GM18511 (cell line): ENCODE measurements at regions not wholly inside any gene's neighbourhood (a gene's known extent, or its start where the extent isn't known, plus 50 kb on each side); places are given as distances from the start of the nearest gene placed in this dataset.

ENCODE experiments used
- ATAC-seq: cut with Tn5 transposase; IDR thresholded peaks from one replicate; pipeline ENCODE4 v1.9.1; 2021; ENCODE audit warnings: mild to moderate bottlenecking, moderate library complexity; ENCODE audit not compliant: unreplicated experiment

DNA sequence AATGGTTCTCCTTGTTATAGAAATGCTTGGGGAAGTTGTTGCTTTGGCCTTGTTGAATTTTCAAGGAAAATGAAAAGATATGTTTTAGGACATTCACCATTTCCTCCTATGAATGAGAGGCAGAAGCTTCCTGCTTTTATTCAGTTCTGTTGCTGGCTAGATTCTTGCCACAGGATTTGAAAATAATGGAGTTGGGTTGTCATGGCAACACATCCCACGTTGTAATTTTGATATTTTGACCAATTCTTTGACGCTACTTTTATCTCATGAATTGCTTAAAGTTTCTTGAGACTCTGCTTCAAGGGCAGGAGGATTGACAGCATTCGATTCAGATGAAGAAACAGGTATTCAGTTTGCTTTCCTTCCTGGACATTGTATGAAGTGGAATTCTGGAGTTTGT, 331.5 kb downstream of the PRDM2 start:
- no peak for ATAC-seq

DNA sequence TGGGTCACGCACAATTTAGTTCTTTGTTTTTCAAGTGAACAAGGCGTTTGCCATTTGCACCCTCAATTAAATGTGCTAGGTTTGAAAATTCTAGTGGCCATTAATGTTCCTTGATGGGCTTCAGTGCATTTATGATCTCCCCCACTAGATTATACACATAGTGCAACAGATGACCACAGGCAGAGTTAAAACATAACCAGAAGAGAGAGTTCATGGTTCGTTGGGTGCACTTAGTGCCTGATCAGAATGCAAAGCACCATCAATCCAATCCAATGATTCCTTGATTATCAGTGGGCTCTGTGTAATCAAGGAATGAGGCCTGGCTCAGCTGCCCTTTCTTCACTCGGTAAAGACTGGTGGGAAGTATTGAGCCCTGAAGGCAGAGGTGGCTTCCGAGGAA, 334.5 kb downstream of the PRDM2 start:
- ATAC-seq, result no peak

DNA sequence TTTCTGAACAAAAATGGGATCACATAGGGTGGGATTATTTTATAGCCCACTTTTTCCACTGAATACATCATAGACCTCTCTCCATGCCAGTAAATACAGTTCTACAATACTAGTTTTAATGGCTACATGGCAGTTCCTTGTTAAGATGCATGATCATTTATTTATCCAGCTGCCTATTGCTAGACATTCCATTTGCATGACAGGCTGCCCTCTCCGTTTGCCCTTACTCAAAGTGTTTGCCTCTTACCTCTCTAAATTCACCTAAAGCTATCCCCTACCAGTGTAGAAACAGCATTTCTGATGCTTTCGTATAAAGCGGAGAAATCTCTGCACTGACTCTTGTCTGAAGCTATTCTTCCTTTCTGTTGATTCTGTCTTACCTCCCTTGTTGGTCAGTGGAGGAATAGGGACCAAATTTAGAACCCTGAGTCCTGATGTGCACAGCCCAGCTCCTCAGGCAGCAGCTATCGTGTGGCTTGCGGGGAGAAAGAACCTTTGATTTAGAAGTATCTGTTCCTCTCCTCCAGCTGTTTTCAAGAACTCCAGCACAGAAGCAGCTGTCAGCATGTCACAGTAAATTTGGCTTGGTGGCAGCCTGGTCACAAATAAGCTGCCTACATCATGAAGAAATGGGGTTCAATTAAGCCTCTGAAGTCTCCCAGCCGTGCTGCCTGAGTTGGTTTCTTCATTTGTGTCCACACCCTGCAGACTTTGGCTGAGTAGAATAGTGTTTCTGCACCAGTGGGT, 337.3 kb downstream of the PRDM2 start:
- no peak for ATAC-seq

DNA sequence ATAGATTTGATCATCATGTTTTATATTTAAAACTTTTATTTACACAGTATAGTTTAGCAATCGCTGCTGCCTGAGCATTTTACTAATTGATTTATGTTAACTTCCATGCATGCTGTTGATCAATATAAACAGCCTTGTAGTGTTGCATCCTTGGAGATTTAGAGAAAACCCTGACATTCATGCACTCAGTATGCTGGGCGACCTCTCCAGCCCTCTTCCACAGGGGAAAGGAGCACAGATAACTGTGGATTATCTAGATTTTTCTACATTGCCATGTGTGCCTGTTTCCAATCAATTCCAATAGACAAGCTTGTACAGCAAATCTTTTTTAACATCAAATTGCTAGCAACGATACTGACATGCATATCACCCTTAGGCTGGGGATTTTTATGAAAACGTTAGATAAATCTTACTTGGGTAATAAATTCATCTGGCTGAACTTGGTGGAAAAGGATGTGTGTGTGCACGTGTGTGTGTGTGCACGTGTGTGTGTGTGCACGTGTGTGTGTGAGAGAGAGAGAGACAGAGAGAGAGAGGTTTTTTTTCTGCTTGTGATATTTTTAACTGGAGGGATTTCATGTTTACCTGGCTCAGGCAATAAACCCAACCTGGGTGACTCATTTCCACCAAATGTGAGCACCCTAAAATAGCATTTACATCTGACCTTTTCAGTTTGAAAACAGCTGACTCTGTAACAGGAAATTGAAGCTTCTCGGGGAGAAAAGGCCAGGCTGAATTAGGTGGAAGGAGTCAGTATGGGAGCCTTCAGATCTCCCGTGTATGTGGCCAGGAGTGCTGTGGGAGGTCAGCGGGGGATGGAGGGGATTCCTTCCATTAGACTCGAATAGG, 339.8 kb downstream of the PRDM2 start:
- no peak for ATAC-seq

DNA sequence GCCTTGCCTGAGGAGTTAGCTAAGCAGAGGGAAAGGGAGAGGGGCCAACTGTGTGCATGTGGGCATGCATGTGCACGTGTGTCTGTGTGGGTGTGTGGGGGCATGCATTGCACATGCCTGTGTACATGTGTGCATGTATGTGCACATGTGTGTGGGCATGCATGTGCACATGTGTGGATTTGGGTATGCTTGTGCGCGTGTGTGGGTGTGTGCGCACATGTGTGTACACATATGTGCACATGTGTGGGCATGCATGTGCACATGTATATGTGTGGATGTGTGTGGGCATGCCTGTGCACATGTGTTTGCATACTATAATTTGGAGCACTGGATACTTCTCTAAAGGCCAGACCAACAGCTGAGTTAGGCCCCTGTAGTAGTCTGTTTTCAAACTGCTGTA, 350.0 kb downstream of the PRDM2 start:
- ATAC-seq, result no peak

DNA sequence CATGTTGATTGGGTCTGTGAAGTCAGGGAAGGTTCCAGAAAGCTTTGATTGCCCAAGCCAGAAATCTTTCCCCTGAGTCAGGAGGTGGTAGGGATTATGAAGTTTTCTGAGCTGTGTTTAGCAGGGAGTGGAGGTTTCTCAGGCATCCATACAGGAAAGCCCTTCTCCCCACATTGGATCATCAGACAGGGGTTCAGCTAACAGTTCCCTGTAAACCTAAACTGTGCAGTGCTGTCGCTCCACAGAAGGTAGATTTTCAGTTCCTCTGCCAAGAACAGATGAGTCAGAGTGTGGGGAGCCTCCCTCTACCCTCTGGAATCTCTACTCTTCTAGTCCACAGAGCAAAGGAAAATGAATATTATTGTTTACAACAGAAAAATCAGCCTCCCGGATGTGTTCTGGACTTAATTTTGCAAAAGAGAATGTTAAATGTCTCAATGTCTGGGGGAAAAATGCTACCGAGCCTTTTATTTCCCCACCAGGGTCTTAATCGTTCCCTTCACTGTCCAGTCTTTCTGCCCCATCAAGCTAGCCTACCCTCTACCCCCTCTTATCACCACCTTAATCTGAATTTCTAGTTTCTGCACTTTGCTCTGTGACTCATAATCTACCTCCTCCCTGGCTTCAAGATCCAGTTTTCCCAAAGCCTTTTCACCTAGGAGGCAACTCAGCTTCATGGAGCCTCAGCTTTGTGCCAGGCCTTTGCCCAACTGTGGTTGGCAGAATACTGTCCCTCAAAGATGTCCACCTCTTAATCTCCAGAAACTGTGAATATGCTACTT, 355.6 kb downstream of the PRDM2 start:
- ATAC-seq, result no peak

DNA sequence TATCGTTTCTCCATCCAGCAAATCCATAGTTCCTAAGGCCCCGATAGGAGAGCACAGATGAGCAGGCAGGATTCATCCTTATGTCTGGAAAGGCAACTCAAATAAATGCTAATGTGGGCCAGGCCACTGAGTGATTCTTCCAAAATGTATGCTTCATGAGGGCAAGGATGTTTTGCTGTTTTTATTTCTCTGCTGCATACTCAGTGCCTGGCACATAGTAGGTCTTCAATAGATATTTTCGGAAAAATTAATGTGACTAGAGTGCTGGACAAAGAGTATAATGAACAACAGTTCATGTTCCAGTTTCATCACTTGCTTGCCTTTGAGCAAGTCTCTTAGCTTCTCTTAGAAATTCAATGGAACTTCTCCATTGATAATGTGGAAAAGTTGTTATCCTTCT, 357.7 kb downstream of the PRDM2 start:
- ATAC-seq, result no peak

DNA sequence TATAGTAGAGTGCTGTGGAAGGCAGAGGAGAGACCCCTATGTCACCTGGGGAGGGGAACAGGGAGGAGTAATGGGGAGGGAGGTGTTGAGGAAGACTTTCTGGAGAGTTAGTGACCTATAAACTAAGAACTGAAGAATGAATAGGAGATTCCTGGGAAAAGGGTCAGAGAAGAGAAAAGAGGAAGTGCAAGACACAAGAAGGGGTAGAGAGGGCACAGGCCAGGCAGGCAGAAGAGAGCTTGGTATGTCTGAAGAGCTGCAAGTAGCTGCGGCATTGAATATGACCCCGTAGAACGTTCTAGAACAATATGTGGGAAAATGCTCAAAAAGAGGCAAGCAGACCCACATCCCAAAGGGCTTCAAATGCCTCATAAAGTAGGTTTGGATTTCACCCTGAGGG, 361.2 kb downstream of the PRDM2 start:
- ATAC-seq, result no peak

DNA sequence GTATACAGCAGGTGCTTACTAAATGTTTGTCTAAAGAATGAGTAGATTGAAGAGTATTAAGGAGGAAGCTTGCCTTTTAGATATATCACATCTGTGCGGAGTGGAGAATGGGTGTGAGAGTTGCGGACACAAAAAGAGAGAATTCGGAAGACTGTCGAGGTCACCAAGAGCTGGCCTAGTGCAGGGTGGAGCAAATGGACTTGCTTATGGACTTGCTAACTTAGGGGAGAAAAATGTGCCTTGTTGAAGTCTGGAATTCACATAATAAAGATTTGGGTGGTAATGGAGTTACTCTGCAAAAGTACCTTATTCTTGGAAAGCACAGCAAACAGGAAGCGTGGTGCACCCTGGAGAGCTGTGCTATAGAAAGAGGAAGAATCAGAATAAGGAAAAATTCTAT, 361.7 kb downstream of the PRDM2 start:
- no peak for ATAC-seq

DNA sequence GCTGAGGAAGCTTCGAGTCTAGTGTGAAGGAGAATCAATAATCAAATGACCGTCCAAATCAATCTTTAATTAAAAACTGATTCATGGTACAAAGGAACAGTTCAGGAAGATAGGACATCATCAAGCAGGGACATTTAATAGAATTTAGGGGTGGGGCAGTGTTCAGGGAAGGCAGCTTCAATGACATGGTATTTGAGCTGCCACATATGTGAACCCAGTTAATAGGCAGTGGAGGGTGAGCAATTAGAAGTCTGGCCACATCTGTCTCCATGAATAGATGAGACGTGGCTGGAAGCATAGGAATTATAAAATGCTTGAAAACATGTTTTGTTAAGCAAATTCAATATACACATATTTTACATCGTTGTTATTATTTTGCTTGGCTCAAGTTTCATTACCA, 362.7 kb downstream of the PRDM2 start:
- no peak for ATAC-seq

DNA sequence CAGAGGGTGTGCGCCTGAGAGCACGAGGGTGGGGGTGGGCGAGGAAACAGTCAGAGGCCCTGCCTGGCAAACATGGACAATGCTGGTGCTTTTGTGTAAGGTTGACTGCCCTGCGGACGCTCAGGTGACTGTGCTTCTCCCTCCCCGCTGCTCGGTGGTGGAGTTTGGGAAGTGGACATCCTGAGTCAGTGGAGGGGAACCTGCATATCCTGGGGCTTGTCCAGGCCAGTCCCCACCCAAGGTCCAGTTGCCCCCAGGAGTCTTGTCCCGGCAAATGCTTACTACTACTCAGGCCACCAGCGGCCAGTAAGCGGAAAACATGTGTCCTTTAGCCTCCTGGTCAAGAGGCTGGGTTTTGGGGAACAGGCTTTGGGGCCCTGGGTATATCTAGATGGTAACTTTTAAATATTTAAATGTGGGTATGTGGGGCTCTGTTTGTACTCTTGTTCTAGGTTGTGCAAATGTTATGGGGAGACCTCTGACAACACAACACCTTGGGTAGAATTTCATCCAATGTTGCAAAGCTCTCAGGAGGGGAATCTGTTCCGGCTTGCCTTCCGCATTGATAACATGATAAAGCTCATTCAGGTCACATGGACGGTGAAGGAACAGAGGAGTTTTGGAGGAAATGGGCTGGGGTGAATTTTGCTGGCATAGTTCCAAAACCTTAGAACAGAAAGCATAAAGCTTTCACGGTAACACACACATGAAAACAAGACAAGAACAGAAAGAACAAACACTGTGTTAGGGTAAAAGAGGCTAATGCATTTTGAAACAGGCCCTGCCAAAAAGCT, 364.9 kb downstream of the PRDM2 start:
- no peak for ATAC-seq

DNA sequence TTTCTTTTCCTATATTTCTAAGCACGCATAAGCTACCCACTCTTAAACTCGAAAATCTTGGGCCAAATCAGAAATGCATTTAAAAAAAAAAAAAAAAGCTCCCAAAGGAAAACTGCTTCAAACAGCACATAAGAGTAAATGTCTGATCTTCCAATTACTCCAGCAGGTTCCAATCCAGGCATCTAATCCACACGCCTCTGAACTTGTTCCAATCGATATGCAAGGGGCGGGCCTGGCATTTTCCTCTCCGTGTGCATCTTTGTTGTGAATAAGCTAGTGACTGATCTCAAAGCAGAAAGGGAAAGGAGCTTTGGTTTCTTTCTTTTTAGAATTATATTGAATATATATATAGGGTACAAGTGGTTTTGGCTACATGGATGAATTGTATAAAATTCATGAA, 365.5 kb downstream of the PRDM2 start:
- ATAC-seq, result no peak

DNA sequence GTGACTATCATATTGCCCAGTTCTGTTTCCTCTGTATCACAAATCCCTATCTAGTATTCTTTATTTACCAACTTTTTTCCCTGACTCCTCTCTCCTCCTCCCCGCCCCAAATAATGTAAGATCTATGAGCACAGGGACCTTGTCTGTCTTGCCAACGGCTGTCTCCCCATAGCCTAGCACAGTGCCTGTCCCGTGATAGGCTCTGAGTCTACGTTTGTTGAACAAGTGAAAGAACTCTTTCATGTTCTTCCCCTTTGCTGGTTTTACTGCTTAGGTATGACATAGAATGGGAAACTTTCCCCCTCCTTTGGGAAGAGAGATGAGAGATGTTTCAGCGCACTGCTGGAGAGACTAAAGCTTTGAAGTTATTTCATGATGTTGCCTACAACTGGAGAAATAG, 367.0 kb downstream of the PRDM2 start:
- no peak for ATAC-seq

DNA sequence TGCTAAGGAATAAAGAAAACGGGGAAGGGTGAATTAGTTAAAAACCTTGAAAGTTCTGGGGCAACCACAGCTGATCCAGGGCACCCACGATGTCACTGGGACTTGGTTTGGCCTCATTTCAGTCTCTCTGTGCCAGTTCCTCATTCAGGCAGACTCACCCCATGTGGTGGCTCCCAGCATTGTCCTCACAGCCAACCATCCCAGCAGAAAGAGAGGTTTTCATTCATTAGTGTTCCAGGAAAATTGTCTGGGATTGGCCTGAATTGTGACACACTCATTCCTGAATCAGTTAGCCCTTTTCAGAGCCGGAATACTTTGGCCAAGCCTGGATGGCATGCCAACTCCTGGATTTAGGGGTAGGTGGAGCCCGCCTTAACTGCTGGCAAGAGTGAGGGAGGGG, 367.7 kb downstream of the PRDM2 start:
- no peak for ATAC-seq

DNA sequence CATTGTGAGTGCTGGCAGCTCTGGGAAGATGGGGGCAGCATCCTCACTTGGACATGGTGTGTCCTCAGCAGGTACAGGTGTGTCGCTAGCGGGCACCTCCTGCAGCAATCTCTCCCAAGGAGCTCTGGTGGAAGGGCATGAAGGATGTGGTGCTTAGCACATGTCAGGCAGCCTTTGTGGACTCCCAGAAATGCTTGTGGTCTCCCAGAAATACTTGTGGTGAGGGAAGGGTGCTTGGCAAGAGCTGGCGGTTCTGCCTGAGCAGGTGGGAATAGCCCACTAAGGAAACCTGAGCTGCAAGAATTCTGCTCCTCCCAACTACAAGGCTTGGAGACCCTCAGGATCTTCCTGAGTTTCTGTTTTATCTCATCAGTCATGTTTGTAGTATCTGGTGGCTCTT, 371.6 kb downstream of the PRDM2 start:
- no peak for ATAC-seq

DNA sequence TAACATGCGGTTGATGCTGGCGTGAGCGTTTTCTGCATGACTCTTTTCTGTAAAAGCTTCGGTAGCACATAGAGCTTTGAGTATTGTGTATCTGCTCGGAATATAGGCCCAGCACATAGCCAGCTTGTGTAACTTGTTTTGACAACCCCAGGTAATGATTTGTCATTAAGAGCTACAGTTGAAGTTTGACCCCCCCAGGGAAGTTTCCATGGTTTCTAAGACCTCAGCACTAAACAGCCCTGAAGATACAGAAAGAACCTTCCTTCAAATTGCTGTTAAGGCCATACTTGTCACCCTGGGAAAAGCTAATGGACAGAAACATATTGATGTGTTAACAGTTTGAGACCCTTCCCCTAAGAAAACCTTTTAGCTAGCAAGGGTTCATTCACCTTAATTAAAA, 380.7 kb downstream of the PRDM2 start:
- no peak for ATAC-seq

DNA sequence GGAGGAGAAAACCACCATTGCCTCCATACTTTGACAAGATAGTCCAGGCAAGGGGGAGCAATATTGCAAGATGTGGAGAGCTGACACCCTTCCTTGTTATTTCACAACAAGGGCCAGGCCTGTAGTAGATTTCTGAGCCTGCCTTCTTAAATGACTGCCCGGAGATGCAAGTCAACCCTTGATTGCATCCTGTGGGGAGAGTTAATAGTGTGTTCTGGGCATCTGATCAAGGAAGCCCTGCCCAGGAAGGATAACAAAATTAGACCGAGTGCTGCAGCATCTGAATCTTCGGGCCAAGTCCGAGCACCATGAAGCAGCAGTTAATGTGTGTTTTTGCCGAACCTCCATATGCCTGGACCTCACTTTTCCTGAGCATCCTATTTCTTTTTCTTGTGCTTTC, 382.3 kb downstream of the PRDM2 start:
- no peak for ATAC-seq

DNA sequence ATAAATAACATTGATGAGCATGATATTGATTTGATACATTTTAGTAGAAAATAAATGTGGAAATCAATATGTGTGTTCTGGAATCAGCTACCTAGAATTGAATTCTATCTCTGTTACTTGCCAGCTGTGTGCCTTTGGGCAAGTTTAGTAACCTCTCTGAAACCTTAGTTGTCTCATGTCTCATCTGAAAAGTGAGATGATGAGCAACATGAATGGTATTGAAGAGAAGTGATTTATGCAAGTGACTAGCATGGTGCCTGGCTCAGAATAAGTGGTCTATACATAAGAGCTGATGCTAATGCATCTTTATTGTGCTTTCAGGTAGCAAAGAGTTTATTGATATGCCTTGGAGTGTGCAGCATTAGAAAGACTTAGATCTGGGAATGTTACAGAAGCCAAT, 383.3 kb downstream of the PRDM2 start:
- no peak for ATAC-seq

DNA sequence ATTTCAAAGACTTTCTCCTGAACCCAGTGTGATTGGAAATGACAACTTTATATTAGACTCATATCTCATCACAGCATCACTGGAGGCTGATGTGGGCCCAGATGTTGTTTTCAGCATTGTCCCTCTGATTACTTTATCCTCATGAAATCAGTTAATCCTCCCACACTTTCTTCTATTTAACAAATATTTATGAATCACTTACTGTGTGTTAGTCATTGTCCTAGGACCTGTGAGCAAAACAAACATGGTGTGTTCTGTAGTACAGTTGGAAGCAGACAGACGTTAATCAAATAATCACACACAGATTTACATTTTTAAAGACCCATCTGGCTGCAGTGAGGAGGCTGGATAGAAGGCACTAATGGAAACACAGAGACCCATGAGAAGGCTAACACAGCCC, 383.7 kb downstream of the PRDM2 start:
- ATAC-seq, result no peak

DNA sequence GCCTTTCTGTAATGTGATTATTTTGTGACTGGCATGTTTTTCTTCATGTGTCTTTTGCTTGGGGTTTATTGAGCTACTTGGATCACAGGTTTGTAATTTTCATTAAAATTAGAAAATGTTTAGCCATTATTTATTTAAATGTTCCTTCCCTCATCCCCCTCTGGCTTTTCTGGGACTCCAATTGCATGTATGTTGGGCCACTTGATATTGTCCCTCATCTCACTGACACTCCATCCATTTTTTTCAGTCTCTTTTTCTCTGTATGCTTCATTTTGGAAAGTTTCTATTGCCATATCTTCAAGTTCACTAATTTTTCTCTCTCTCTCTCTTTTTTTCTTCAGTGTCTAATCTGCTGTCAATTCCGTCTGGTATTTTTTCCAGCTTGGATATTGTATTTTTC, 390.1 kb downstream of the PRDM2 start:
- ATAC-seq, result no peak

DNA sequence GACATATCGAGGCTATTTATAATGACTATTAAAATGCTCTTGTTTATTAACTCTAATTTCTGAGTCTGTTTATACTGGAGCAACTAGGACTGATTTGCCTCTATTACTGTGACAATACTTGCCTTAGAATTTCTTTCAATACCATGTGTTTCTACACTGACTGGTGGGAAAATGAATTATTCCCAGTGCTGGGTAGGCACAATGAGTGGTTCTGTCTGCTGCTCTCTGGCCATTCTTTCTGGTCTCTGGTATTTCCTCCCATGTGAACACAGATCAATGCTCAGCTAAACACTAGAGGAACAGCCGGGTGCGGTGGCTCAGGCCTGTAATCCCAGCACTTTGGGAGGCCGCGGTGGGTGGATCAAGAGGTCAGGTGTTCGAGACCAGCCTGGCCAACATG, 390.5 kb downstream of the PRDM2 start:
- ATAC-seq, result no peak
